ENCODE measurements at regions not wholly inside any gene's neighbourhood (a gene's known extent, or its start where the extent isn't known, plus 50 kb on each side); places are given as distances from the start of the nearest gene placed in this dataset.
A peak's percentile ranks its signal among the peaks of the same experiment; 100 is the strongest.

GRCh38 chr1:4960336-4960735 is 305.9 kb downstream of the AJAP1 start:
- DNase-seq (ENCODE audit: low read depth): no peak

GRCh38 chr1:4959216-4959615 is 304.8 kb downstream of the AJAP1 start:
- no peak for DNase-seq (ENCODE audit: low read depth)

DNA sequence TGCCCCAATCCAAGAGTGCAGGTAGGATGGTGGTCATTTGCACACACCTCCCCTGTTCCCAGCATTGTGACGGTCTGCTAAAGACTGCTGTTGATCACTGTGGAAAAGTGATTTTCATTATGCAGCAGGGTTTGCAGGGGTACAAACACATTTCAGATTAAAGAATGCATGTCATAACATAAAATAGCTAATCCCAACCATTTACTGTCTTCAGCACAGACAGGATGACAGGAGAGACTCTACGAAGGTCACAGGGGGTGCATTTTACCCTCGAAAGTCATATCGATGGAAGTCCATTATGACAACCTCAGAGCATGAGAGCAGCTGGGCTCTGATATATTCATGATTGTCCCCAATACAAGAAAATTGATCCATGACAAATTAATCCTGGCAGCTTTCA is 302.6 kb downstream of the AJAP1 start:
- DNase-seq (ENCODE audit: low read depth): no peak

DNA sequence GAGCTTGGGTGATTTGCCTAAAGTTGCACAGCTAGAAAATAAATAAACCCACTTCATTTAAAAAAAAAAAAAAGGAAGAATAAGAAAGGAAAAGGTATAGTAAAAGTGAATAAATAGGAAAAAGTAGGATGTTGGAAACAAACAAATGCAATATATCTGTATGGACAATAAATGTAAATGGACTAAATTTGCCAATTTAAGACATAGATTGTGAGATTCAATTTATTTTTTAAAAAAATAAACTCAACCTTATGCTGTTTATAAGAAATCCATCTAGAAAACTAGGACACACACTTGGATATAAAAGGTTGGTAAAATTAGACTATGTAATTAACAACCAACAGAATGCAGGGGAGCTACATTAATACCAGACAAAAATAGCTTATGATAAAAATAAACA is 300.0 kb downstream of the AJAP1 start:
- DNase-seq (ENCODE audit: low read depth): no peak

DNA sequence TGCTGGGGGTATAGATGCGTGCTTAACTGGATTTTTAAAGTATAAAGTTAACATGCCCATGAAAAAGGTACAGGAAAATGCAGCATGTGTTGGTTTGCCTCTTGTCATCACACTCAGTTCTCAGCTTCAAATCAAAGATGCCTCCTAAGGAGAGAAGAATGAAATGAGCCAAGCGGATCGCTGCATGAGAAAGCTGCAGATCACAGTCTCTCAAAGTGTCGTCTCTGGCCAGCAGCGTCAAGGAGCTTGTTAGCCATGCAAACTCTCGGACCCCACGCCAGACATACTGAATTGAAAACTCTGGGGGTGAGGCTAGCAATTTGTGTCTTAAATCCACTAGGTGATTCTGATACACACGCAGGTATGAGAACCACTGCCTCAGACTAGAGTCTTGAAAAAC is 297.2 kb downstream of the AJAP1 start:
- no peak for DNase-seq (ENCODE audit: low read depth)

GRCh38 chr1:4946343-4946742 is 291.9 kb downstream of the AJAP1 start:
- no peak for DNase-seq (ENCODE audit: low read depth)

DNA sequence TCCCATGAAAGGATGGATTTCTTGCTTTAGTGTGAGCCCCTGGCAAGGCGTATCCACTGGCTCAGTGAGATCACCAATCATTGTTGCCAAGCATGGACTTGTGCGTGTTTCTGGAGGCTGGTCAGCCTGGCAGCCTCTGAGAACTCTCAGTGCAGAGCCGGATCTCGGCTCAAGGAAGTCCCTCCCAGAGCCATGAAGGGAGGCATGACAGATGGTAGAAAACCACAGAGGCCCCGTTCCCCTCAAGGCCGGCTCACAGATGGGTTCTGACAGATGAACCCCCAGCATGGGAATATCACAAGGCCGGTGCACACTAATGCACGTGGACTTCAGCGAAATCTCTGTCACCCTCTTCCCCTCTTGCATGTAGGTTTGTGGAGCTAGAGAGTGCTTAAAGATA is 290.5 kb downstream of the AJAP1 start:
- no peak for DNase-seq (ENCODE audit: low read depth)

- no peak for DNase-seq (ENCODE audit: low read depth)
These were observed 289.7 kb downstream of the AJAP1 start for GRCh38 chr1:4944072-4944471.

GRCh38 chr1:4939266-4939665 is 284.9 kb downstream of the AJAP1 start:
- peak; percentile 2 for DNase-seq (ENCODE audit: low read depth)

DNA sequence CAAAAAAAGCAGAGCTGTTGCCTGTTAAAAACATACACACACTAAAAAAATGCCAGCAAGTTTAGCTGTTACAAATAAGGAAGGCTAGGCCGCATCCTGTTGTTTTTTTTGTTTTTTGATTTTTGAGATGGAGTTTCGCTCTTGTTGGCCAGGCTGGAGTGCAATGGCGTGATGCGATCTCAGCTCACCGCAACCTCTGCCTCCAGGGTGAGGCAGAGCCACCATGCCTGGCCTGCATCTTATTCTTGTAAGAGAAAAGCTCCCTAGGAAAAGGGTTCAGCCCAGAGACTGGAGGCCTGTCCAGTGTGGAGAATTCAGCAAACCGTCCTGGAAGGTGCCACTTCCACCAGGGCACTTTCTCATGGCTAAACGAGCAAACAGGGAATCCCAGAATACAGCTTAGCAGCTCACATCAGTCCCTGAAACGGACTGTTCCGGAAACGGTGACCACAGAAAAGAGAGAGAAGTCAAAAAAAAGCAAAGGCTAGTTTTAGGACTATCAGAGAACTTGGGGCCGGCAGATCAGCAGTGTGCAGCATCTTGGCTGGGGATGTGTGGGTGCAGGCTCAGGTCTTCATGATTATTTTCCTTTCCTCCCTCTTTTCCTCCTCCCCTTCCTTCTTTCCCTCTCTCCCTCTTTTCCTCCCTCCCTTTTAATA is 283.6 kb downstream of the AJAP1 start:
- DNase-seq (ENCODE audit: low read depth): no peak

- DNase-seq (ENCODE audit: low read depth): no peak
These were observed 281.4 kb downstream of the AJAP1 start for GRCh38 chr1:4935807-4936206.

GRCh38 chr1:4933232-4933631 is 278.8 kb downstream of the AJAP1 start:
- DNase-seq (ENCODE audit: low read depth): no peak

GRCh38 chr1:4932311-4933030 is 278.1 kb downstream of the AJAP1 start:
- DNase-seq (ENCODE audit: low read depth): no peak

GRCh38 chr1:4931486-4931885 is 277.1 kb downstream of the AJAP1 start:
- DNase-seq (ENCODE audit: low read depth): no peak

GRCh38 chr1:4928186-4928585 is 273.8 kb downstream of the AJAP1 start:
- DNase-seq (ENCODE audit: low read depth): no peak

- DNase-seq (ENCODE audit: low read depth): no peak
These were observed 269.9 kb downstream of the AJAP1 start for GRCh38 chr1:4924356-4924755.

GRCh38 chr1:4916610-4917009 is 262.2 kb downstream of the AJAP1 start:
- no peak for DNase-seq (ENCODE audit: low read depth)

DNA sequence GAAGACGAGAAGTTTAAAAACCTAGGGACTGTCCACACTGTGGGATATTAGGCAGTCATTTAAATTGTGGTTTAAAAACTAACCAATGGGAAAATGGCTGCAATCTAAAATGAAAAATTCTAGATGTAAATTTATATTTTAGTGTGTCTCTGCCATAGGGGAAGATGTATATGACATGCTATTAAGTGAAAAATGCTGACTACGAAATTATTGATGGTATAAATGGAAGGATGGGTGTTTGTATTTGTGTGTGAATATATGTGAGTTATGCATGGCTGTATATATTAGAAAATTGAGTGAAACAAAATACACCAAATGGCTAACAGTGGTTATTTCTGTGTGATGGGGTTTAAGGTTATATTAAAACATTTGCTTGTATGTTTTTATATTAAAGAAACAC is 260.7 kb downstream of the AJAP1 start:
- DNase-seq (ENCODE audit: low read depth): no peak

DNA sequence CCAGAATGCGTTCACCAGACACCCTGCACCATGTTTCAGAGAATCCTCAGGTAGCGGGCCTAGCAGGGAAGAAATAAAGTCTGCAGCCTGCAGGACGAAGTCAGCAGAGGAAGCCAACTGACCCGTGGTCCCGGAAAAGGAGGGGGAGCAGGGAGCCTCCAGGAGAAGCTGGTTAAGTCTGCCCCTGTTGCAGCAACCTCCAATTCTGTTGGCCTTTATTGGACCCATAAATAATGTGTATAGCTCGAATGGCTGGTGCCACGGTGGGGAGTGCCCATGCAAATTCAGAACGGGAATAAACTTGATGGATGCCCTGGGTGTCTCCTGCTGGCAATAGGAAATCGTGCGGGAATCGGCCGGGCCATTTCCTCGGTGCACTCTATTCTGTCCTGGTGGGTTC is 254.1 kb downstream of the AJAP1 start:
- no peak for DNase-seq (ENCODE audit: low read depth)

DNA sequence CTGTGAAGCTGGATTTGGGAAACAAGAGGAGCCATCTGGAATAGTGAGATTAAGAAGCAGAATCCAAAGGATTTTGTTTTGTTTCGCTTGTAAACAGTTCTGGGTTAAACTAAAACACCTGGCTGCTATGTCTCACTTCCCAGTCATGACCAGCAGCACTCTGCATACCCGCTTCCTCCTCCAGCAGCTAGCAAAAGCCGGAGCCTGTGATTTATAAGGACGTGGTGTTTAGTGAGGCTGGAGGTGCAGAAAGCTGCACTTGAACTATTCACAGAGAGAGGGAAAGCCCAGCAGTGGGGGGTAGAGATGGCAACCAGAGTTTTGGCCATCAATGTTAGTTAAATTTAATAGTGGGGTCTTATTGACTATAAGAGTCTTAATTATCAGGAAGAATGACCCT is 240.2 kb downstream of the AJAP1 start:
- DNase-seq (ENCODE audit: low read depth): no peak

GRCh38 chr1:4880626-4881025 is 226.2 kb downstream of the AJAP1 start:
- no peak for DNase-seq (ENCODE audit: low read depth)

GRCh38 chr1:4877426-4877825 is 223.0 kb downstream of the AJAP1 start:
- DNase-seq (ENCODE audit: low read depth): no peak

GRCh38 chr1:4871373-4871772 is 217.0 kb downstream of the AJAP1 start:
- DNase-seq (ENCODE audit: low read depth): no peak

DNA sequence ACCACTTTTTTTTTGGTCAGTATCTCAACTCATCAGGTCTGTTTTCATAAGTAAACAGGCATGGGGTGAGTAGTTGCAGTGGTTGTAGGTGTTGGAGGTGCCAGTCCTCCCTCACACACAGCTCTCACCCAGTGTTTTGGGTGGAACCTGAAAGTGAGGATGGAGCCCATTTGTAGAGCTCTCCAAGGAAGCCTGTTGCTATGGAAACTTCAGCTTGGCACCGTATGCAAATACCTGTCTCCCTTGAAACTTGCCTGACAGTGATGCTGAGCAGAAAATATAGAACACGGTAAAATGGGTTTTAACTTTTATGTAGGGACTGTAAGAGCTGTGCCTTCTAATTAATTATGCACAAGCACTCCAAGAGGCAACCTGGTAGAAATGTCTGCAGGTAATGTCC is 214.1 kb downstream of the AJAP1 start:
- no peak for DNase-seq (ENCODE audit: low read depth)

Data from ELR (cell line).